ENCODE measurements at regions not wholly inside any gene's neighbourhood (a gene's known extent, or its start where the extent isn't known, plus 50 kb on each side); places are given as distances from the start of the nearest gene placed in this dataset.

- POLR2A ChIA-PET = no interaction called here
- Mint-ChIP-seq H3K36me3 (no peaks in the 10 kb centered on the region), H3K9me3 (peaks cover 8% of the 10 kb centered on the region; the same call in 1 of the 2 replicates), H3K27ac (no peak overlapping the region), H3K4me1 (no peaks in the 10 kb centered on the region), H3K27me3 (ENCODE audit: low read depth) (no peaks in the 10 kb centered on the region), H3K4me3 (no peak overlapping the region)
- ATAC-seq (no peak), DNase-seq (ENCODE audit: low spot score) (no peak)
- TF ChIP-seq NFE2L1 (CRISPR knock-in tag; IDR thresholded peaks at IDR 0.05) (no peak), SMAD4 (CRISPR knock-in tag; IDR thresholded peaks at IDR 0.05) (no peak), HMGA2 (CRISPR knock-in tag; IDR thresholded peaks at IDR 0.05) (no peak), ATF3 (CRISPR knock-in tag; conservative IDR thresholded peaks at IDR 0.05) (no peak), ZNF219 (CRISPR knock-in tag; IDR thresholded peaks at IDR 0.05; ENCODE audit: borderline replicate concordance) (no peak), ZNF396 (CRISPR knock-in tag; IDR thresholded peaks at IDR 0.05; ENCODE audit: borderline replicate concordance) (no peak), MYBL2 (CRISPR knock-in tag; IDR thresholded peaks at IDR 0.05) (no peak), AFF4 (CRISPR knock-in tag; IDR thresholded peaks at IDR 0.05; ENCODE audit: borderline replicate concordance) (no peak), ETV6 (CRISPR knock-in tag; IDR thresholded peaks at IDR 0.05) (no peak), NR2C2 (CRISPR knock-in tag; IDR thresholded peaks at IDR 0.05) (no peak)
- TF ChIP-seq, protein P1, sequence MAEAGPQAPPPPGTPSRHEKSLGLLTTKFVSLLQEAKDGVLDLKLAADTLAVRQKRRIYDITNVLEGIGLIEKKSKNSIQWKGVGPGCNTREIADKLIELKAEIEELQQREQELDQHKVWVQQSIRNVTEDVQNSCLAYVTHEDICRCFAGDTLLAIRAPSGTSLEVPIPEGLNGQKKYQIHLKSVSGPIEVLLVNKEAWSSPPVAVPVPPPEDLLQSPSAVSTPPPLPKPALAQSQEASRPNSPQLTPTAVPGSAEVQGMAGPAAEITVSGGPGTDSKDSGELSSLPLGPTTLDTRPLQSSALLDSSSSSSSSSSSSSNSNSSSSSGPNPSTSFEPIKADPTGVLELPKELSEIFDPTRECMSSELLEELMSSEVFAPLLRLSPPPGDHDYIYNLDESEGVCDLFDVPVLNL (CRISPR knock-in tag; IDR thresholded peaks at IDR 0.05; ENCODE audit: borderline replicate concordance, low read depth) = no peak
- CTCF ChIA-PET = no interaction called here
Observed at GRCh38 chr7:46586406-46586805, 665.3 kb upstream of the IGFBP3 start.

DNA sequence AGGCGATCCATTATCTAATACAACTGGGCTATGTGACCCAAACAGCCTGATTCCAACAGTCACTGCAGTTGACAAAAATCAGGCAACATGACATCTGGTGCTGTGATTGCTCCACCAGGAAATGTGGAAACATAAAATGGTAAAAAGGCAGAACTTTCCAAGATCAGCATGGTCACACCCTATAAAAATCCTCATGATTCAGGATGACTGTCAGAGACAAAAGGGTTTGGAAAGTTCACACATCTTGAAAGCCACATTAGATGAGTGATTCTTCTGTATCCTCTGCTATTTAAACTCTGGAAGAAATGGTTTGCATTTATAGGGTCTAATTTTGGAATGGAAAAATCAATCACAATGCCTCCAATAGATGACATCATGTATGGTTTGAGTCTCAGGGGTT lies 662.6 kb upstream of the IGFBP3 start:
- DNase-seq (ENCODE audit: low spot score) (no peak), ATAC-seq (no peak)
- H3K4me1 Mint-ChIP-seq = no peaks in the 10 kb centered on the region
- H3K27ac Mint-ChIP-seq = no peak overlapping the region
- TF ChIP-seq GRHL2 (CRISPR knock-in tag; IDR thresholded peaks at IDR 0.05; ENCODE audit: insufficient replicate concordance, severe bottlenecking) (no peak), RORB (CRISPR knock-in tag; IDR thresholded peaks at IDR 0.05) (no peak), CTCF (IDR thresholded peaks at IDR 0.05) (no peak), MXD4 (CRISPR knock-in tag; IDR thresholded peaks at IDR 0.05; ENCODE audit: borderline replicate concordance) (no peak)
- no peaks in the 10 kb centered on the region for H3K36me3 Mint-ChIP-seq
- H3K9me3 Mint-ChIP-seq = peaks cover 13% of the 10 kb centered on the region; the same call in 1 of the 2 replicates
- POLR2A ChIA-PET = no interaction called here
- CTCF ChIA-PET = no interaction called here
- no peaks in the 10 kb centered on the region for H3K27me3 Mint-ChIP-seq (ENCODE audit: low read depth)
- no peak overlapping the region for H3K4me3 Mint-ChIP-seq

DNA sequence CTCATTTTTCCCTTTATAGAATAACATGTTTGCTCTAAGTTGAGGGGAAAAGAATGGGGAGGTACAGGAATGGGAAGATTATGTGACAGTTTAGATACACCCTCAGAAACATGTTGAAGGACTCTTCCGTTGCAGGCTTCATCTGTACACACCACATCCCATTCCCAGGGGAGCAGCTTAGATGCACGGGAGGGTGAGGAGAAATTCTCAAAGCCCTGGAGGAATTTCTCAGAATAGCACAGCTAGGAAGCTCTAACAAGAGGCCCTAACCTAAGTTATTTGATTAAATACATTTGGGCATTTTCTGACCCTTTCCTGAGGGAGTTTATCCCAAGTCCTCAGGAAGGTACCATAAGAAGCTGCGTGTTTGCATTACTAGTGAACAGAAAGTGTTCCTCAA lies 660.2 kb upstream of the IGFBP3 start:
- Mint-ChIP-seq H3K9me3 (peaks cover 24% of the 10 kb centered on the region), H3K4me1 (no peaks in the 10 kb centered on the region), H3K27me3 (ENCODE audit: low read depth) (no peaks in the 10 kb centered on the region), H3K4me3 (no peak overlapping the region), H3K36me3 (no peaks in the 10 kb centered on the region), H3K27ac (no peak overlapping the region)
- ATAC-seq = no peak
- POLR2A ChIA-PET = no interaction called here
- CTCF ChIA-PET = no interaction called here
- no peak for DNase-seq (ENCODE audit: low spot score)
- TF ChIP-seq, protein P1 (CRISPR knock-in tag; IDR thresholded peaks at IDR 0.05; ENCODE audit: borderline replicate concordance, low read depth) = no peak
- no peak for TF ChIP-seq ZNF416 (CRISPR knock-in tag; IDR thresholded peaks at IDR 0.05)
- no peak for TF ChIP-seq TCF7 (CRISPR knock-in tag; IDR thresholded peaks at IDR 0.05; ENCODE audit: low read depth)
- TF ChIP-seq, protein P2, sequence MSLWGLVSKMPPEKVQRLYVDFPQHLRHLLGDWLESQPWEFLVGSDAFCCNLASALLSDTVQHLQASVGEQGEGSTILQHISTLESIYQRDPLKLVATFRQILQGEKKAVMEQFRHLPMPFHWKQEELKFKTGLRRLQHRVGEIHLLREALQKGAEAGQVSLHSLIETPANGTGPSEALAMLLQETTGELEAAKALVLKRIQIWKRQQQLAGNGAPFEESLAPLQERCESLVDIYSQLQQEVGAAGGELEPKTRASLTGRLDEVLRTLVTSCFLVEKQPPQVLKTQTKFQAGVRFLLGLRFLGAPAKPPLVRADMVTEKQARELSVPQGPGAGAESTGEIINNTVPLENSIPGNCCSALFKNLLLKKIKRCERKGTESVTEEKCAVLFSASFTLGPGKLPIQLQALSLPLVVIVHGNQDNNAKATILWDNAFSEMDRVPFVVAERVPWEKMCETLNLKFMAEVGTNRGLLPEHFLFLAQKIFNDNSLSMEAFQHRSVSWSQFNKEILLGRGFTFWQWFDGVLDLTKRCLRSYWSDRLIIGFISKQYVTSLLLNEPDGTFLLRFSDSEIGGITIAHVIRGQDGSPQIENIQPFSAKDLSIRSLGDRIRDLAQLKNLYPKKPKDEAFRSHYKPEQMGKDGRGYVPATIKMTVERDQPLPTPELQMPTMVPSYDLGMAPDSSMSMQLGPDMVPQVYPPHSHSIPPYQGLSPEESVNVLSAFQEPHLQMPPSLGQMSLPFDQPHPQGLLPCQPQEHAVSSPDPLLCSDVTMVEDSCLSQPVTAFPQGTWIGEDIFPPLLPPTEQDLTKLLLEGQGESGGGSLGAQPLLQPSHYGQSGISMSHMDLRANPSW (CRISPR knock-in tag; conservative IDR thresholded peaks at IDR 0.05; ENCODE audit: low read depth) = no peak
- TF ChIP-seq GRHL2 (CRISPR knock-in tag; IDR thresholded peaks at IDR 0.05; ENCODE audit: insufficient replicate concordance, severe bottlenecking) = no peak
- no peak for TF ChIP-seq KAT7 (CRISPR knock-in tag; IDR thresholded peaks at IDR 0.05; ENCODE audit: borderline replicate concordance)
- TF ChIP-seq ZNF317 (CRISPR knock-in tag; IDR thresholded peaks at IDR 0.05; ENCODE audit: borderline replicate concordance, low read depth) = no peak
